GM21367 (cell line): ENCODE measurements at regions not wholly inside any gene's neighbourhood (a gene's known extent, or its start where the extent isn't known, plus 50 kb on each side); places are given as distances from the start of the nearest gene placed in this dataset.

Experiments
- ATAC-seq: cut with Tn5 transposase; IDR thresholded peaks from one replicate; pipeline ENCODE4 v1.9.1; 2021; ENCODE audit not compliant: unreplicated experiment

DNA sequence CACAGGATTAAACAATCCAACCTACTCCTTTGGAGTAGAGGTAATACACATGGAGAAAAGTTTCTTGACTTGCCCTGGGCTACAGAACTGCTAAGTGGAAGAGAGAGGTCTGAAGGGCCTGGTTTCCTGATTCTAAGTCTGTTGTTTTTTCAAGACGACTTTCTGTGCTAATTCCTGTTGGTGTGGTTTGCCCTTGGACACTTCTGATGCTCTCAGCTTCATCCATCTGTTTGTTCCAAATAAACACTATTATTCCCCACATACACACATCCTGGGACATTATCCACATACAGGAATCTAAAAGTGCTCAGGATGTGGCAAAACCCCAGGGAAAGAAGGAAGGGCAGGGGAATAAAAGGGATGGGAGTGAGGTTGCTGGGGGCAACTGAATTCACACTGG, 393.5 kb upstream of the TBL1XR1 start:
- ATAC-seq: no peak

DNA sequence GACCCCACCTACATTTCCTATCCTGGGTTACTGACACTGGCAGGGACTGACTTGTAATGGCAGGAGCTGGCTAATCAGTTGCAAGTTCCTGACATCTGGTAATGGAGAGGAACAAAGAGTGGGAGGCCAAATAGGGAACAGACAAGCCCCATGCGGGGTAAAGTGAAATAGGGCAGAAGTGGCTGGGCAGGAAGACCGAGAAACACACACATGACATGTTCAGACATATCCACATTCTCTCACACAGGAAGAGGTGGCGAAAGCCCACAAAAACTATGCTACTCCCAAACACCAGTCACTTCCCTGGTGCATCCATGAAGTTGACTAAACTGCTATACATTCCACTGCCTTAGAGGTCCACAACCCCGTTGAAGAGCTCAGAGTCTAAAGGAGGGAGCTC, 394.1 kb upstream of the TBL1XR1 start:
- peak; percentile 44 for ATAC-seq

DNA sequence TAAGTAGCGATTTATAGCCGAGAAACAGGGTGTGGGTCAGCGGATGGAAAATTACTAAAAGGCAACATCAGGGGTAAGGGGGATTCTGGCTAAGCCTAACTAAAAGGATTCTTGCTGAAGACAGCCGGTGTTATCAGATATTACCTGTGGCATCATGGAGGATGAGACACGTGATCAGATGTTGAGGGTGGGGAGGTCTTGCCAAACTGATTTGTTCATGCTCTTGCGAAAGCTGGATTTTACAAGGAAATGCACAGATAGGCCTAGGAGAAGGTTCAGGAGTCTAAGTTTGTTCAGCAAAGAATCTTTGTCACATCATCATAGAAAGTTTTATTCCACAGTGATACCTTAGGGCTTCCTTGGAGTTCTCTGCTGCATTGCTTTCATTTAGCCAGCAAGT, 396.8 kb upstream of the TBL1XR1 start:
- no peak for ATAC-seq

DNA sequence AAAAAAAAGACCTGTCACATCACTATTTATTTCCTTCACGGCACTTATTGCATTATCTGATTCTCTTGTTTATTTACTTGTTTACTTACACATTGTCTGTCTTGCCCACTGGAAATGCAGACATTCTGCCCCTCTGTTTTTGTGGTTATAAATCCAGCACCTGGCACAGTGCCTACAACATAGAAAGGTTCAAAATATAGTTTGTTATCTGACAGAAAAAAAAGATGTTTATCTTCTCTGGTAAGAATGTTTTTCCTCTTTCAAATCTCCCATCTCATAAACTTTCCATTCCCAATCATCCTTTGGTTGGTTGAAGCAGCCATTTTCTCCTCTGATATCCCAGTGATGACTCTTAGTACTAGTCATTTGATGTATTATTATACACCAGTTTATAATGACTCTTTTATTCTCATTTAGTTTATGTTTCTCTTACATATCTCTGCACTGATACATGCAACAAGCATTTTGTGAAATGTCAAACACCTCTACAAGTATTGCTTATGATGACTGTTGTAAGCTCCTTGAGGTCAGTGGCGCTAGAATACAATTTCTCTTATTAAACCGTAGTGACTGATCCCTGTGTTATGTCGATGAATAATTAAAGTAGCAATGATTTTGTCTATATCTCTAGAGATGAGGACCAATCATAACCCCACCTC, 398.4 kb upstream of the TBL1XR1 start:
- ATAC-seq: no peak

DNA sequence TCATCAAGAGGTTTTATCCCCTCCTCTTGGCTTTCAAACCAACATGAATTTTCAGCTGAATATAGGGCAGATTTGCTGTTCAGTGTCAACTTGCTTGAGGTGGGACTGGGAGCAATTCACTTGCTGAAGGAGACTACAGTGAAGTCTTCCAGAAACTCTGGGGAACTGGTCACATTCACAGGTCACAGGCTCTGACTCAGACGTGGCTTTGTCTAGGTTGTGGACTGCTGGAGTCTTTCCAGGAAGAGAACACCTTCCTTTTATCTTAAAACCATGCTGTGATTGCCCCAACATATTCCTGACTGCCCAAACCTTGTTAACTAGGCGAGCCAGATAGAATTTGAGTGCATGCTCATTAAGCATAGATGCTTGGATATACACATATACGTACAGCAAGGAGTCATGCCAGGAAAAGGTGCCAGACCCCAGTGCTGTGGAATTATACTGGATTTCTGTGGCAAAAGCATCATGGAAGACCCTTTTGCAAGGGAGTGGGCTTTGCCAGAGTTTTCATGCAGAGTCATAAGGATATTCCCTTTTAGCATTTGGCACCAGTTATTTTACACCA, 399.1 kb upstream of the TBL1XR1 start:
- ATAC-seq: no peak

GRCh38 chr3:177596816-177597271, 399.6 kb upstream of the TBL1XR1 start:
- ATAC-seq: no peak

DNA sequence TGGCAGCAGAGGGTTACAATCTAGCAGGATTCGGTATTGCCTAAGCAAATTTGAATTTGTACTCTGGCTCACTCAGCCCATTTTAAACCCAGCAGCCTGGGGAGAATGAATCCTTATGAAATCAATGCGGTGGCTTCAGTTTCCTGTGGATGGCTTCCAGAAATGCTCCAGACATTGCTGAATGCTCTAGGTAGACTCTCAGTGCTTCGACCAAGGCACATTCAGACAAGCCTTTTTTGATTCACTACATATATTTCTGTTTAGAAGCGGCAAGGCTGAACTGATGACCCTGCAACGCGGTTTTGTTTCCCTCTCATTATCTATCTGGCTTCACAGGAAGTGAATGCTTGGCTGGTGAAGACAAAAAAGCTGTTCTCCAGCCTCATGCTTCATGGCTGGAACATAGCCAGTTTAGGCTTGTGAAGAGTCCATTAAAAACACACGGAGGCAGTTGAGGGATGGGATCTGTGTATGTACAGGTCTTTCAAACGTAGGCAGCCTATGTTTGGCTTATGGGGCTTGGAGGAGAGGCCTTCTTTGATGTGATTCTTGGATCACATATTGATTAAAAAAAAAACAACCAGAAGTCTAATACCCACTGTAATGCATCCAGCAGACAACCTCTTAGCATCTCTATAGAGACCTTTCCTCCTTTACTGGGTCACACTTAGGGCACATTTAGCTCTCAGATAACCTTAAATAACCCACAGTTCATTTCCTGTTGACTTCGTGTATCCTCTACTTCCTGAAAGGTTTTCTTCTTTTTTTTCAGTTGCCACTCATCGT, 400.2 kb upstream of the TBL1XR1 start:
- peak; percentile 82 for ATAC-seq

- no peak for ATAC-seq
These were observed 401.0 kb upstream of the TBL1XR1 start for GRCh38 chr3:177598097-177598833.

GRCh38 chr3:177599326-177599725, 402.0 kb upstream of the TBL1XR1 start:
- ATAC-seq: no peak

GRCh38 chr3:177599837-177600236, 402.6 kb upstream of the TBL1XR1 start:
- no peak for ATAC-seq

DNA sequence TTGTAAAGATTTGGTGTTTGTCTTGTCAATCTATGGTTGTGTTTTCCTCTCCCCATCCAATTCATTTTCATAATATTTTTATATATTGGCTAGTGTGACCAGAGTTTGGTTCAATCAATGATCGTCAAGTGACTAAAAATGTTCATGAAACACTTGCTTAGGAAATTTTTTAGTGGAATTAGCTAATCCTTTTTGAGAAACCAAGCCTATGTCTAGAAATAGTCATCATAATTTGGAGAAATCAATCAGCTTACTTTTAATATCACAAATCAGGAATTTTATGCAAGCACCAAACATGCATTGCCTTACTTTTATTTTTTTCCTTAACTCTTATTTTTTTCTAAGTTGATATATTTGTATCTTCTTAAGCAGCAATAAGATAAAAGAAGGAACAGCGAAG, 403.1 kb upstream of the TBL1XR1 start:
- no peak for ATAC-seq

- ATAC-seq: no peak
These were observed 403.9 kb upstream of the TBL1XR1 start for GRCh38 chr3:177601152-177601551.

- no peak for ATAC-seq
These were observed 405.4 kb upstream of the TBL1XR1 start for GRCh38 chr3:177602601-177603147.

- no peak for ATAC-seq
These were observed 405.9 kb upstream of the TBL1XR1 start for GRCh38 chr3:177603148-177603603.

GRCh38 chr3:177604181-177604580, 406.9 kb upstream of the TBL1XR1 start:
- no peak for ATAC-seq

- no peak for ATAC-seq
These were observed 409.6 kb upstream of the TBL1XR1 start for GRCh38 chr3:177606891-177607290.

DNA sequence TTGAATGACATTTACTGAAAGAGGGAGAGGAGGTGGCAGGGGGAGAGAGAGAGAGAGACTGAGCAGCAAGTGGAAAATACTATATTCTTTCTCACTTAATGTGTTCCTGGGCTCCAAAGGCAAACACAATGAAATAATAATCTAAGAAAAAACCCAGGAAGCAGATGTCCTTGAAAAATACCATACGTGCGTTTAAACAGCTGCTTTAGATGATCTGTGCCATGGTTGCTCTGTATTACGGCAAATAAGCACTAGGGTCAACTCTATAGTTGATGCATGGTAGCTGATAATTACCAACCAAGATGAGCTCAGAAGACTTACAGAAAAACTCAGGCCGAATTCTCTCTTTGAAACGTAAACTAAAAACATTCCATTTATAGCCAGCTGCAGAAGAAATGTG, 410.3 kb upstream of the TBL1XR1 start:
- ATAC-seq: no peak

- ATAC-seq: no peak
These were observed 411.2 kb upstream of the TBL1XR1 start for GRCh38 chr3:177608443-177608842.

- no peak for ATAC-seq
These were observed 412.3 kb upstream of the TBL1XR1 start for GRCh38 chr3:177609613-177610012.

- no peak for ATAC-seq
These were observed 413.0 kb upstream of the TBL1XR1 start for GRCh38 chr3:177610262-177610661.
